Neural crest cell (in vitro differentiated cells): ENCODE measurements at regions not wholly inside any gene's neighbourhood (a gene's known extent, or its start where the extent isn't known, plus 50 kb on each side); places are given as distances from the start of the nearest gene placed in this dataset.

Experiments
- DNase-seq: peaks from one replicate; pipeline ENCODE4 v3.0.0; 2021; ENCODE audit warnings: low read depth, mixed read lengths, low spot score
- H3K27ac Mint-ChIP-seq: one replicate; pipeline ENCODE4 v1.8.0; 2021; ENCODE audit warnings: mild to moderate bottlenecking, mixed read lengths; ENCODE audit not compliant: unreplicated experiment
- H3K27me3 Mint-ChIP-seq: 2 replicates; pipeline ENCODE4 v1.8.0; 2021; ENCODE audit warnings: low read depth, mild to moderate bottlenecking, mixed read lengths
- H3K36me3 Mint-ChIP-seq: 2 replicates; pipeline ENCODE4 v1.8.0; 2021; ENCODE audit warnings: low read depth, mild to moderate bottlenecking, mixed read lengths
- H3K4me1 Mint-ChIP-seq: 2 replicates; pipeline ENCODE4 v1.8.0; 2021; ENCODE audit warnings: mixed read lengths
- H3K4me3 Mint-ChIP-seq: one replicate; pipeline ENCODE4 v1.8.0; 2021; ENCODE audit warnings: mild to moderate bottlenecking, mixed read lengths
- H3K9me3 Mint-ChIP-seq: 2 replicates; pipeline ENCODE4 v1.8.0; 2021; ENCODE audit warnings: mixed read lengths
- TF ChIP-seq, protein P1 (sequence below): fragments of 200-600 bp; sonication (generic); conservative IDR thresholded peaks from 2 replicates; pipeline ENCODE4 v1.5.0; 2021; ENCODE audit warnings: antibody characterized with exemption, mild to moderate bottlenecking

DNA sequence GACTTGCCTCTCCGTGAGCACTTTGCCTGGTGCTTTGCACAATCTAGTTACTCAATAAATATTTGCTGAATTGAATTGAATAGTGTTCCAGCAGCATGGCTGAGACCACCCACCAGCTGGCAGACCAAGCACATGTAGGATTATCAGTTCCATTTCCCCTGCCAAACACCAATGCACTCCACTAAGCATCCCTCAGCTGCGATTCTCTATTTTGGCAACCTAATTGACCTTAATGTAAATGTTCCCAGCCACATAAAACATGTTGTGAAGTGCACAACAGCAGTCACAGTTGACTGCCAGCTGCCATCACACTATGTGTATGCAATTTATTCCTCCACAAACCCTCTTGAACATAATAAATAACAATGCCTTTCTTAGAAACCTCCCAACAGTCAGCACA lies 1879.4 kb upstream of the PIK3C3 start:
- DNase-seq: no peak
- Mint-ChIP-seq H3K36me3 (peaks cover 3% of the 10 kb centered on the region), H3K4me3 (no peak overlapping the region), H3K27ac (peak overlapping the region; percentile 38), H3K4me1 (peaks cover 33% of the 10 kb centered on the region), H3K27me3 (no peaks in the 10 kb centered on the region), H3K9me3 (peaks cover 3% of the 10 kb centered on the region)
- TF ChIP-seq, protein P1, sequence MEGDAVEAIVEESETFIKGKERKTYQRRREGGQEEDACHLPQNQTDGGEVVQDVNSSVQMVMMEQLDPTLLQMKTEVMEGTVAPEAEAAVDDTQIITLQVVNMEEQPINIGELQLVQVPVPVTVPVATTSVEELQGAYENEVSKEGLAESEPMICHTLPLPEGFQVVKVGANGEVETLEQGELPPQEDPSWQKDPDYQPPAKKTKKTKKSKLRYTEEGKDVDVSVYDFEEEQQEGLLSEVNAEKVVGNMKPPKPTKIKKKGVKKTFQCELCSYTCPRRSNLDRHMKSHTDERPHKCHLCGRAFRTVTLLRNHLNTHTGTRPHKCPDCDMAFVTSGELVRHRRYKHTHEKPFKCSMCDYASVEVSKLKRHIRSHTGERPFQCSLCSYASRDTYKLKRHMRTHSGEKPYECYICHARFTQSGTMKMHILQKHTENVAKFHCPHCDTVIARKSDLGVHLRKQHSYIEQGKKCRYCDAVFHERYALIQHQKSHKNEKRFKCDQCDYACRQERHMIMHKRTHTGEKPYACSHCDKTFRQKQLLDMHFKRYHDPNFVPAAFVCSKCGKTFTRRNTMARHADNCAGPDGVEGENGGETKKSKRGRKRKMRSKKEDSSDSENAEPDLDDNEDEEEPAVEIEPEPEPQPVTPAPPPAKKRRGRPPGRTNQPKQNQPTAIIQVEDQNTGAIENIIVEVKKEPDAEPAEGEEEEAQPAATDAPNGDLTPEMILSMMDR: no peak

DNA sequence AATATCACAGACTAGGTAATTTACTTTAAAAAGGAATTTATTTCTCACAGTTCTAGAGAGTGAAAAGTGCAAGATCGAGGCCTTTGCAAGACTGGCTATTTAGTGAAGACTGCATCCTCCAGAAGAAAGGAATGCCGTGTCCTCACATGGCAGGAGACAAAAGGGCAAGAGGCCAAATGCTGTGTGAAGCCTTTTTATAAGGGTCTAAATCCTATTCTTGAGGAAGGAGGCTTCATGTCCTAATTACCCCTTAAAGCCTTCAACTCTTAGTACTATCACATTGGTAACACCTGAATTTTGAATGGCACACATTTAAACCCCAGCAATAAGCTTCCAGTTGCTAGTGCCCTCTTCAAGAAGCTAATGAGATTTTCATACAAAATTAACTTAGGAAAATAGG lies 1882.3 kb upstream of the PIK3C3 start:
- H3K4me1 Mint-ChIP-seq: peaks cover 23% of the 10 kb centered on the region
- TF ChIP-seq, protein P1: no peak
- no peaks in the 10 kb centered on the region for H3K27me3 Mint-ChIP-seq
- no peak for DNase-seq
- H3K27ac Mint-ChIP-seq: no peak overlapping the region
- peaks cover 3% of the 10 kb centered on the region for H3K9me3 Mint-ChIP-seq
- H3K4me3 Mint-ChIP-seq: no peak overlapping the region
- H3K36me3 Mint-ChIP-seq: peaks cover 3% of the 10 kb centered on the region

DNA sequence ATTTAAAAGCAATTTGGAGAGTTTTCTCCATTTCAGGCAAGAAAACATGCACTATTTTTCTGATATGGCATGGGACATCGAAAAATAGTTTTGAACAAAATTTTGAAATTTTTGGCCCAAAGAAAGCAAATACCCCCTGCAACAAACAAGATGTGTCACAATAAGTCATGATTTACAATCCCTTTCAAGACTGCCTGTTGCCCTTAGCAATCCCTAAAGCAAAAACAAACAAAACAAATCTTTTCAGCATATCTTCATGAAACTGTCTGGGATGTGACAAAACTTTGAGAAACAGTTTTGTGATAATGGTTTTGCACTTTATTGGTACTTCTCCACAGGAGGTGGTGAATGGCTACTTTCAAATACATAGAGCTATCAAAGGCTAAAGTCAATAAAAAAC lies 1888.7 kb upstream of the PIK3C3 start:
- H3K36me3 Mint-ChIP-seq: peaks cover 3% of the 10 kb centered on the region
- H3K4me3 Mint-ChIP-seq: no peak overlapping the region
- no peak for DNase-seq
- H3K27me3 Mint-ChIP-seq: no peaks in the 10 kb centered on the region
- TF ChIP-seq, protein P1: no peak
- H3K4me1 Mint-ChIP-seq: peaks cover 5% of the 10 kb centered on the region
- no peak overlapping the region for H3K27ac Mint-ChIP-seq
- H3K9me3 Mint-ChIP-seq: no peaks in the 10 kb centered on the region

DNA sequence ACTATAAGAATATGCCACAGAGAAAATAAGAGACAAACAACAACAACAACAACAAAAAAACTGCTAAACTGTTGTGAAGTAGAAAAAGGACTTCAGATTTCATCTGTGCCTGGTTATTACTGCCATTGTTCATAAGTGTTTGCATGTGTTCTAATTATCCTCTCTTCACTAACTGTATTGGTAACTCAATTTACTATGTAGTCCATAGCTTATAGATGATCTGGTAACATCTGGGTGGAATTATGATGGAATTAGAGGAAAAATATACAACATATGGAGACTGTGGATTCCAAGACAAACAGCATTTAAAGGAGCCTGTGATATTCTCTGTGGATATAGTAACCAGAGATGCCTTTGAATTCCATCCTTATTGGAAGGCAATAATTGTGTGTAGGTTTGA lies 1891.5 kb upstream of the PIK3C3 start:
- Mint-ChIP-seq H3K9me3 (no peaks in the 10 kb centered on the region), H3K27ac (no peak overlapping the region), H3K36me3 (no peaks in the 10 kb centered on the region), H3K4me1 (peaks cover 5% of the 10 kb centered on the region), H3K4me3 (no peak overlapping the region), H3K27me3 (no peaks in the 10 kb centered on the region)
- DNase-seq: no peak
- TF ChIP-seq, protein P1: no peak

DNA sequence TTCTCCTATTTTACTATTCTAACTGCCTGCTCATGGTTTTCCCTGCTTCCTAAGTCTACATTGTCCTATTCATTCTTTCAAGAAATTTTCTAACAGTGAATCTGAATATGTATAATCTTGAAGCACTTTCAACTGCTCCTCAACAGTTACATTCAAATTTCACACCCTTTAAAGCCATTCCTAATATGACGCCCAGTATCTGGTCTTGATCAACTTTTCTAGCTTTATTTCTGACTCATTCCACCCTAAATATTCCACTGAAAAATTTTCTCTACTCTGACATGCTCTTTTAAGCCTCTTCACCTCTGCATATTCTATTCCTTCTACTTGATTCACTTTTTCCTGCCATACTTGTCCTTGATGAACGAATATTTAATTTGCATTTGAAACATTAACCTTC lies 1893.9 kb upstream of the PIK3C3 start:
- Mint-ChIP-seq H3K27me3 (no peaks in the 10 kb centered on the region), H3K27ac (no peak overlapping the region), H3K36me3 (no peaks in the 10 kb centered on the region), H3K4me3 (no peak overlapping the region), H3K4me1 (no peaks in the 10 kb centered on the region), H3K9me3 (no peaks in the 10 kb centered on the region)
- TF ChIP-seq, protein P1: no peak
- no peak for DNase-seq

DNA sequence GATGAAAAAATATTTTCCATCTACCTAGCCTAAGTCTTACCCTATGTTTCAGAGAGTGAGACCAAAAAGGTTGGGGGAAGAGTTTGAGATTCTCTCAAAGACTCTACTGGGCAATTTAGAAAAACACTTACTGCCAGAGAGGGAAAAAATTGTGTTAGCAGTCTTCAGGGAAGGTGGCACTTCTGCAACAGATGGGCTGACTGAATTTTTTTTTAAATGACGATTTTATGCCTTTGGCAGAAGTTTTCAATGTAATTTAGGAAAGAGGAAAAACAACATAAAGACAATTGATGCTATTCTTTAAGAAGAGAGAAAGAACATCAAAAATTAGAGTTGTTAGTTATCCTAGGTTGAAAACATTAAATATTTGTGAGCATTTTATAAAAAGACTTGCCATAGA lies 1894.5 kb upstream of the PIK3C3 start:
- no peaks in the 10 kb centered on the region for H3K9me3 Mint-ChIP-seq
- DNase-seq: no peak
- TF ChIP-seq, protein P1: no peak
- H3K4me1 Mint-ChIP-seq: no peaks in the 10 kb centered on the region
- no peaks in the 10 kb centered on the region for H3K27me3 Mint-ChIP-seq
- H3K27ac Mint-ChIP-seq: no peak overlapping the region
- H3K36me3 Mint-ChIP-seq: no peaks in the 10 kb centered on the region
- no peak overlapping the region for H3K4me3 Mint-ChIP-seq
